A549 (cell line): ENCODE measurements at regions not wholly inside any gene's neighbourhood (a gene's known extent, or its start where the extent isn't known, plus 50 kb on each side); places are given as distances from the start of the nearest gene placed in this dataset.

Experiments used
- ATAC-seq, 2 experiments: fragments of 200-7000 bp in 1 of 2; fragments of >200 bp in 1 of 2; cut with Nextera tagmentation in 1 of 2; cut with Tn5 transposase in 1 of 2; 3 replicates each; pipeline versions ENCODE4 v1.8.0 to v1.9.1; 2018 to 2020; ENCODE audit warnings: mild to moderate bottlenecking in 1 of 2, moderate library complexity in 1 of 2
- CTCF ChIA-PET: fragments of 300-600 bp; sonication (Branson Sonifier 250); formaldehyde crosslinking; extraction: SDS; loops from one replicate; lab custom pipeline; 2021; ENCODE audit warnings: antibody characterized with exemption, inconsistent platforms; lab: Yijun Ruan, JAX
- POLR2A ChIA-PET: fragments of 350-600 bp; formaldehyde crosslinking; extraction: SDS; loops from one replicate; lab custom pipeline; 2021; ENCODE audit warnings: antibody characterized with exemption, inconsistent platforms; lab: Yijun Ruan, JAX
- DNase-seq, 2 experiments: peaks; one replicate each; pipeline versions ENCODE4 v3.0.0 to v3.0.0-alpha.2; 2011 to 2016; ENCODE audit warnings: low read depth in 1 of 2, low spot score in 1 of 2
- FAIRE-seq: peaks from 2 replicates; lab custom pipeline; 2011; peaks lifted over from hg19 to GRCh38; lab: Jason Lieb, UNC
- H3K27ac ChIP-seq, 2 experiments: fragments of >200 bp; sonication (Bioruptor Twin); formaldehyde crosslinking; 3 replicates each; pipeline ENCODE4 v1.5.1; 2016 to 2017
- H3K4me1 ChIP-seq: fragments of >200 bp; sonication (Bioruptor Twin); formaldehyde crosslinking; 3 replicates; pipeline ENCODE4 v1.6.1; 2016
- H3K4me2 ChIP-seq: fragments of >200 bp; sonication (Bioruptor Twin); formaldehyde crosslinking; 3 replicates; pipeline ENCODE4 v1.6.1; 2016
- H3K4me3 ChIP-seq: fragments of >200 bp; sonication (Bioruptor Twin); formaldehyde crosslinking; 3 replicates; pipeline ENCODE4 v1.5.1; 2016
- H3K9me3 ChIP-seq: fragments of >200 bp; sonication (Bioruptor Twin); formaldehyde crosslinking; 3 replicates; pipeline ENCODE4 v1.6.1; 2016
- ATOH8 ChIP-seq: fragments of 250-450 bp; sonication (Bioruptor Pico); IDR thresholded peaks from 2 replicates; pipeline ENCODE4 v1.5.0; 2020; ENCODE audit warnings: low read depth, mild to moderate bottlenecking, moderate library complexity
- BHLHE40 ChIP-seq: IDR thresholded peaks from 2 replicates; pipeline ENCODE4 v1.6.1; 2012; ENCODE audit warnings: low read depth, low read length, inconsistent platforms
- CEBPB ChIP-seq, 2 experiments: fragments of >200 bp in 1 of 2; sonication (Bioruptor Twin) in 1 of 2; formaldehyde crosslinking in 1 of 2; IDR thresholded peaks; 2 replicates each; pipeline ENCODE4 v1.6.1; 2012 to 2016
- EHF ChIP-seq: fragments of 250-450 bp; sonication (Bioruptor Pico); IDR thresholded peaks from 2 replicates; pipeline ENCODE4 v1.5.0; 2020; ENCODE audit warnings: mild to moderate bottlenecking
- ELK1 ChIP-seq: fragments of 150-350 bp; IDR thresholded peaks from 2 replicates; pipeline ENCODE4 v1.6.1; 2014; ENCODE audit warnings: low read depth, mild to moderate bottlenecking, low read length
- ESRRA ChIP-seq: fragments of 150-350 bp; IDR thresholded peaks from 2 replicates; pipeline ENCODE4 v1.6.1; 2014; ENCODE audit warnings: mild to moderate bottlenecking, low read length, borderline replicate concordance
- FOXS1 ChIP-seq: fragments of 250-450 bp; sonication (Bioruptor Pico); IDR thresholded peaks from 2 replicates; pipeline ENCODE4 v1.5.0; 2020; ENCODE audit warnings: mild to moderate bottlenecking, moderate library complexity
- HEYL ChIP-seq: fragments of 250-450 bp; sonication (Bioruptor Pico); IDR thresholded peaks from 2 replicates; pipeline ENCODE4 v1.8.0; 2021; ENCODE audit warnings: mild to moderate bottlenecking, moderate library complexity
- HMGXB4 ChIP-seq: fragments of 250-450 bp; sonication (Bioruptor Pico); IDR thresholded peaks from 2 replicates; pipeline ENCODE4 v1.5.0; 2021; ENCODE audit warnings: mild to moderate bottlenecking, moderate library complexity, borderline replicate concordance
- HOXB5 ChIP-seq: fragments of 250-450 bp; sonication (Bioruptor Pico); IDR thresholded peaks from 2 replicates; pipeline ENCODE4 v1.5.0; 2020; ENCODE audit warnings: mild to moderate bottlenecking, moderate library complexity
- KDM1A ChIP-seq: fragments of 200-600 bp; sonication (generic); IDR thresholded peaks from 2 replicates; pipeline ENCODE4 v1.6.1; 2016; ENCODE audit warnings: low read depth, mild to moderate bottlenecking
- NFE2L2 ChIP-seq: fragments of 150-350 bp; conservative IDR thresholded peaks from 2 replicates; pipeline ENCODE4 v1.6.1; 2014; ENCODE audit warnings: low read length
- RAD21 ChIP-seq, 2 experiments: fragments of >200 bp in 1 of 2; sonication (Bioruptor Twin) in 1 of 2; formaldehyde crosslinking in 1 of 2; IDR thresholded peaks in 1 of 2; conservative IDR thresholded peaks in 1 of 2; 2 replicates in 1 of 2; 3 replicates in 1 of 2; pipeline ENCODE4 v1.6.1; 2012 to 2018; ENCODE audit warnings: inconsistent platforms in 1 of 2
- REST ChIP-seq: fragments of 200-600 bp; sonication (generic); IDR thresholded peaks from 2 replicates; pipeline ENCODE4 v1.6.1; 2016; ENCODE audit warnings: antibody characterized with exemption, mild to moderate bottlenecking, moderate library complexity
- RNF2 ChIP-seq: fragments of 200-600 bp; sonication (generic); IDR thresholded peaks from 2 replicates; pipeline ENCODE4 v1.6.1; 2016; ENCODE audit warnings: low read depth, mild to moderate bottlenecking, antibody characterized with exemption, moderate library complexity, borderline replicate concordance
- SREBF2 ChIP-seq: fragments of 450-650 bp; IDR thresholded peaks from 2 replicates; pipeline ENCODE4 v1.6.1; 2014; ENCODE audit warnings: mild to moderate bottlenecking, moderate library complexity
- TFCP2L1 ChIP-seq: fragments of 250-450 bp; sonication (Bioruptor Pico); IDR thresholded peaks from 2 replicates; pipeline ENCODE4 v1.5.0; 2021; ENCODE audit warnings: mild to moderate bottlenecking
- USF2 ChIP-seq: fragments of 450-650 bp; IDR thresholded peaks from 2 replicates; pipeline ENCODE4 v1.6.1; 2014; ENCODE audit warnings: antibody characterized with exemption
- ZSCAN20 ChIP-seq: fragments of 250-450 bp; sonication (Bioruptor Pico); IDR thresholded peaks from 2 replicates; pipeline ENCODE4 v1.8.0; 2022; ENCODE audit warnings: mild to moderate bottlenecking, moderate library complexity
- WGBS: methylation state at CpG from one replicate; pipeline ENCODE4 v1.1.6; 2017; ENCODE audit errors: missing lambda C conversion rate; 5-methylcytosine and 5-hydroxymethylcytosine counted together

GRCh38 chr2:143955401-143956065 is 564.4 kb downstream of the ZEB2 start:
- no peak overlapping the region for H3K4me2 ChIP-seq
- H3K27ac ChIP-seq = no peak overlapping the region
- POLR2A ChIA-PET = no interaction called here
- DNase-seq (no peak), ATAC-seq (no peak), FAIRE-seq (no peak)
- CTCF ChIA-PET = no interaction called here
- no peak for TF ChIP-seq FOXS1 (CRISPR knock-in tag)
- TF ChIP-seq CEBPB (IDR thresholded peaks at IDR 0.05) = no peak
- TF ChIP-seq HMGXB4 (CRISPR knock-in tag) = no peak
- TF ChIP-seq HOXB5 (CRISPR knock-in tag) = no peak
- no peak for TF ChIP-seq ELK1
- no peak for TF ChIP-seq ZSCAN20
- no peak for TF ChIP-seq NFE2L2
- no peak for TF ChIP-seq SREBF2
- TF ChIP-seq HEYL (CRISPR knock-in tag) = no peak
- no peak for TF ChIP-seq RNF2
- TF ChIP-seq USF2 = no peak
- TF ChIP-seq BHLHE40 = no peak
- no peak overlapping the region for H3K4me3 ChIP-seq
- H3K9me3 ChIP-seq = no peaks in the 10 kb centered on the region
- 93% methylated on average over 2 of the region's 2 CpGs for WGBS
- H3K4me1 ChIP-seq = peaks cover 7% of the 10 kb centered on the region; the same call in 2 of the 3 replicates

- peaks cover 9% of the 10 kb centered on the region; the same call in 2 of the 3 replicates for H3K4me1 ChIP-seq
- FAIRE-seq (no peak), DNase-seq (no peak), ATAC-seq (no peak)
- no peak overlapping the region for H3K4me3 ChIP-seq
- no peaks in the 10 kb centered on the region for H3K9me3 ChIP-seq
- CTCF ChIA-PET = no interaction called here
- TF ChIP-seq FOXS1 (CRISPR knock-in tag) = no peak
- TF ChIP-seq REST = no peak
- no peak for TF ChIP-seq HEYL (CRISPR knock-in tag)
- TF ChIP-seq ATOH8 = no peak
- no peak for TF ChIP-seq KDM1A
- TF ChIP-seq ESRRA = no peak
- no peak for TF ChIP-seq EHF (CRISPR knock-in tag)
- TF ChIP-seq RAD21 (conservative IDR thresholded peaks at IDR 0.05 in 1 of 2, IDR thresholded peaks at IDR 0.05 in 1 of 2) = no peak
- TF ChIP-seq CEBPB (IDR thresholded peaks at IDR 0.05) = no peak
- TF ChIP-seq TFCP2L1 (CRISPR knock-in tag) = no peak
- POLR2A ChIA-PET = no interaction called here
- H3K27ac ChIP-seq = no peak overlapping the region
- no peak overlapping the region for H3K4me2 ChIP-seq
- 87% methylated on average over 2 of the region's 2 CpGs for WGBS
Measured at GRCh38 chr2:143954844-143955243, 565.1 kb downstream of the ZEB2 start.
